H1 (cell line): ENCODE measurements at regions not wholly inside any gene's neighbourhood (a gene's known extent, or its start where the extent isn't known, plus 50 kb on each side); places are given as distances from the start of the nearest gene placed in this dataset.

Experiments
- TF ChIP-seq, protein P1 (sequence below): fragments of 300-600 bp; sonication (generic); IDR thresholded peaks from 2 replicates; pipeline ENCODE4 v1.7.1; 2012; ENCODE audit warnings: low read length, moderate library complexity, mild to moderate bottlenecking, inconsistent platforms; ENCODE audit not compliant: insufficient replicate concordance

DNA sequence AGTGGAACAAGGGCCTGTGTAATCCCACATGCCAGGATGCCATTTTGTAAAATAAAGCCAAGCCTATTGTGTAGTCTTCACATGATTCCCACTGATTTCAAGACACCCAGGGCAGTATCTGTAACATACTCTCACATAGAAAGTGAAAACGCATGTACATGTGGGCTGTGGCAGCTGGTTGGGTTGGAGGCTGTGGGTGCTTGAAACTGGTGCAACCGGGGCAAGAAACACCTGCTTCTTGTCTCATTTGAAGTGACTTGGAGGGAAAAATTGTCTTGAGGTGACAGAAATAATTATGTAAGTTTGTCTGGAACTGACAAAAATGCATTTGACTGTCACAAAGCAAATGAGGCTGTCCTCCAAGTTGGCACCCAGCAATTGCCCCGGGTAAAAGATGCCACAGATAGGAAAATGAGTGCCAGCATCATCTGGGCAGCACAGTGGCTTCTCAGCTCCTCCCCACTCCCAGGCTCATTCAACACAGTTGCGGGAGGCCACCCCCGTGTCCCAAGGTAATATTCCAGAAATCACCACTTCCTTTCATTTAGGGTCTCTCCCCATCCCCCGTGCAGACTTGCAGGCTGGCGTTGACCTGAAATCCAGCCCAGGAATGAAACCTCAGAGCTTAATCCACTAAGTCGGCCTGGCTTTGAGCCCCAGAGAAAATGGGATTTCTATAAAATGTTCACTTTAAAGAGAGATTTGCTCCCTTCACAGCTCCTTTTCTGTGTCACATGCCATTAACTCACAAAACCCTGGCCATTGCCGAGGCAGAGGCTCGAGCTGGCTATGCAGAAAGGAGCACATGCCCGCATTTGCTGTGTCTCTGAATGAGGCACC is 293.9 kb upstream of the PARD3B start (continued):
- TF ChIP-seq, protein P1, sequence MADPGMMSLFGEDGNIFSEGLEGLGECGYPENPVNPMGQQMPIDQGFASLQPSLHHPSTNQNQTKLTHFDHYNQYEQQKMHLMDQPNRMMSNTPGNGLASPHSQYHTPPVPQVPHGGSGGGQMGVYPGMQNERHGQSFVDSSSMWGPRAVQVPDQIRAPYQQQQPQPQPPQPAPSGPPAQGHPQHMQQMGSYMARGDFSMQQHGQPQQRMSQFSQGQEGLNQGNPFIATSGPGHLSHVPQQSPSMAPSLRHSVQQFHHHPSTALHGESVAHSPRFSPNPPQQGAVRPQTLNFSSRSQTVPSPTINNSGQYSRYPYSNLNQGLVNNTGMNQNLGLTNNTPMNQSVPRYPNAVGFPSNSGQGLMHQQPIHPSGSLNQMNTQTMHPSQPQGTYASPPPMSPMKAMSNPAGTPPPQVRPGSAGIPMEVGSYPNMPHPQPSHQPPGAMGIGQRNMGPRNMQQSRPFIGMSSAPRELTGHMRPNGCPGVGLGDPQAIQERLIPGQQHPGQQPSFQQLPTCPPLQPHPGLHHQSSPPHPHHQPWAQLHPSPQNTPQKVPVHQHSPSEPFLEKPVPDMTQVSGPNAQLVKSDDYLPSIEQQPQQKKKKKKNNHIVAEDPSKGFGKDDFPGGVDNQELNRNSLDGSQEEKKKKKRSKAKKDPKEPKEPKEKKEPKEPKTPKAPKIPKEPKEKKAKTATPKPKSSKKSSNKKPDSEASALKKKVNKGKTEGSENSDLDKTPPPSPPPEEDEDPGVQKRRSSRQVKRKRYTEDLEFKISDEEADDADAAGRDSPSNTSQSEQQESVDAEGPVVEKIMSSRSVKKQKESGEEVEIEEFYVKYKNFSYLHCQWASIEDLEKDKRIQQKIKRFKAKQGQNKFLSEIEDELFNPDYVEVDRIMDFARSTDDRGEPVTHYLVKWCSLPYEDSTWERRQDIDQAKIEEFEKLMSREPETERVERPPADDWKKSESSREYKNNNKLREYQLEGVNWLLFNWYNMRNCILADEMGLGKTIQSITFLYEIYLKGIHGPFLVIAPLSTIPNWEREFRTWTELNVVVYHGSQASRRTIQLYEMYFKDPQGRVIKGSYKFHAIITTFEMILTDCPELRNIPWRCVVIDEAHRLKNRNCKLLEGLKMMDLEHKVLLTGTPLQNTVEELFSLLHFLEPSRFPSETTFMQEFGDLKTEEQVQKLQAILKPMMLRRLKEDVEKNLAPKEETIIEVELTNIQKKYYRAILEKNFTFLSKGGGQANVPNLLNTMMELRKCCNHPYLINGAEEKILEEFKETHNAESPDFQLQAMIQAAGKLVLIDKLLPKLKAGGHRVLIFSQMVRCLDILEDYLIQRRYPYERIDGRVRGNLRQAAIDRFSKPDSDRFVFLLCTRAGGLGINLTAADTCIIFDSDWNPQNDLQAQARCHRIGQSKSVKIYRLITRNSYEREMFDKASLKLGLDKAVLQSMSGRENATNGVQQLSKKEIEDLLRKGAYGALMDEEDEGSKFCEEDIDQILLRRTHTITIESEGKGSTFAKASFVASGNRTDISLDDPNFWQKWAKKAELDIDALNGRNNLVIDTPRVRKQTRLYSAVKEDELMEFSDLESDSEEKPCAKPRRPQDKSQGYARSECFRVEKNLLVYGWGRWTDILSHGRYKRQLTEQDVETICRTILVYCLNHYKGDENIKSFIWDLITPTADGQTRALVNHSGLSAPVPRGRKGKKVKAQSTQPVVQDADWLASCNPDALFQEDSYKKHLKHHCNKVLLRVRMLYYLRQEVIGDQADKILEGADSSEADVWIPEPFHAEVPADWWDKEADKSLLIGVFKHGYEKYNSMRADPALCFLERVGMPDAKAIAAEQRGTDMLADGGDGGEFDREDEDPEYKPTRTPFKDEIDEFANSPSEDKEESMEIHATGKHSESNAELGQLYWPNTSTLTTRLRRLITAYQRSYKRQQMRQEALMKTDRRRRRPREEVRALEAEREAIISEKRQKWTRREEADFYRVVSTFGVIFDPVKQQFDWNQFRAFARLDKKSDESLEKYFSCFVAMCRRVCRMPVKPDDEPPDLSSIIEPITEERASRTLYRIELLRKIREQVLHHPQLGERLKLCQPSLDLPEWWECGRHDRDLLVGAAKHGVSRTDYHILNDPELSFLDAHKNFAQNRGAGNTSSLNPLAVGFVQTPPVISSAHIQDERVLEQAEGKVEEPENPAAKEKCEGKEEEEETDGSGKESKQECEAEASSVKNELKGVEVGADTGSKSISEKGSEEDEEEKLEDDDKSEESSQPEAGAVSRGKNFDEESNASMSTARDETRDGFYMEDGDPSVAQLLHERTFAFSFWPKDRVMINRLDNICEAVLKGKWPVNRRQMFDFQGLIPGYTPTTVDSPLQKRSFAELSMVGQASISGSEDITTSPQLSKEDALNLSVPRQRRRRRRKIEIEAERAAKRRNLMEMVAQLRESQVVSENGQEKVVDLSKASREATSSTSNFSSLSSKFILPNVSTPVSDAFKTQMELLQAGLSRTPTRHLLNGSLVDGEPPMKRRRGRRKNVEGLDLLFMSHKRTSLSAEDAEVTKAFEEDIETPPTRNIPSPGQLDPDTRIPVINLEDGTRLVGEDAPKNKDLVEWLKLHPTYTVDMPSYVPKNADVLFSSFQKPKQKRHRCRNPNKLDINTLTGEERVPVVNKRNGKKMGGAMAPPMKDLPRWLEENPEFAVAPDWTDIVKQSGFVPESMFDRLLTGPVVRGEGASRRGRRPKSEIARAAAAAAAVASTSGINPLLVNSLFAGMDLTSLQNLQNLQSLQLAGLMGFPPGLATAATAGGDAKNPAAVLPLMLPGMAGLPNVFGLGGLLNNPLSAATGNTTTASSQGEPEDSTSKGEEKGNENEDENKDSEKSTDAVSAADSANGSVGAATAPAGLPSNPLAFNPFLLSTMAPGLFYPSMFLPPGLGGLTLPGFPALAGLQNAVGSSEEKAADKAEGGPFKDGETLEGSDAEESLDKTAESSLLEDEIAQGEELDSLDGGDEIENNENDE, result no peak
